Progenitor cell of endocrine pancreas (in vitro differentiated cells): ENCODE measurements at regions not wholly inside any gene's neighbourhood (a gene's known extent, or its start where the extent isn't known, plus 50 kb on each side); places are given as distances from the start of the nearest gene placed in this dataset.

ENCODE experiments used
- DNase-seq: peaks from one replicate; pipeline ENCODE4 v3.0.0; 2021; ENCODE audit warnings: low spot score; ENCODE audit not compliant: unreplicated experiment
- H3K27ac Mint-ChIP-seq: 2 replicates; pipeline ENCODE4 v1.8.0; 2021; ENCODE audit warnings: mild to moderate bottlenecking, moderate library complexity, mixed read lengths
- H3K27me3 Mint-ChIP-seq: 2 replicates; pipeline ENCODE4 v1.8.0; 2021; ENCODE audit warnings: mixed read lengths
- H3K36me3 Mint-ChIP-seq: 2 replicates; pipeline ENCODE4 v1.8.0; 2022; ENCODE audit warnings: mixed read lengths; ENCODE audit not compliant: insufficient read depth
- H3K4me1 Mint-ChIP-seq: 2 replicates; pipeline ENCODE4 v1.8.0; 2021; ENCODE audit warnings: low read depth, mixed read lengths
- H3K4me3 Mint-ChIP-seq: 2 replicates; pipeline ENCODE4 v1.8.0; 2021; ENCODE audit warnings: low read depth, mild to moderate bottlenecking, moderate library complexity, mixed read lengths
- H3K9me3 Mint-ChIP-seq: 2 replicates; pipeline ENCODE4 v1.8.0; 2021; ENCODE audit warnings: low read depth, mixed read lengths
- TF ChIP-seq, protein P1 (sequence below): fragments of 200-600 bp; sonication (generic); IDR thresholded peaks from one replicate; pipeline ENCODE4 v1.5.0; 2021; ENCODE audit warnings: antibody characterized with exemption, mild to moderate bottlenecking; ENCODE audit not compliant: unreplicated experiment

DNA sequence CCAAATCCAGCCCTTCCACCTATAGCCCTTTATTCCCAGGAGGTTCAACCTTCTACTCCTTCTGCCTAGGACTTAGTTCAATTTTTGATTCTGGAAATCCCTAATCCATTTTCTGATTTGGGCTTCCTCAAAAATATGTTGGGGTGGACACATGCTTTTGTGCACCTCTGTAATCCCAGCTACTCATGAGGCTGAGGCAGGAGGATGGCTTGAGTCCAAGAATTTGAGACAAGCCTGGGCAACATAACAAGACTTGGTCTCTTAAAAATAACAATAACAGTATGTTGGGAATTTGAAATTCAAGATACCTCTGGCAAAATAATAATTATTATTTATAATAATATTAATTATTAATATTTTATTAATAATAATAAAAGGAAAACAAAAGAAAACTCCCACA is 188.7 kb upstream of the TLE4 start:
- Mint-ChIP-seq H3K27me3 (peaks cover 15% of the 10 kb centered on the region), H3K9me3 (peaks cover 16% of the 10 kb centered on the region), H3K36me3 (no peaks in the 10 kb centered on the region), H3K4me1 (peaks cover 2% of the 10 kb centered on the region), H3K27ac (no peak overlapping the region), H3K4me3 (no peak overlapping the region)
- no peak for DNase-seq
- TF ChIP-seq, protein P1, sequence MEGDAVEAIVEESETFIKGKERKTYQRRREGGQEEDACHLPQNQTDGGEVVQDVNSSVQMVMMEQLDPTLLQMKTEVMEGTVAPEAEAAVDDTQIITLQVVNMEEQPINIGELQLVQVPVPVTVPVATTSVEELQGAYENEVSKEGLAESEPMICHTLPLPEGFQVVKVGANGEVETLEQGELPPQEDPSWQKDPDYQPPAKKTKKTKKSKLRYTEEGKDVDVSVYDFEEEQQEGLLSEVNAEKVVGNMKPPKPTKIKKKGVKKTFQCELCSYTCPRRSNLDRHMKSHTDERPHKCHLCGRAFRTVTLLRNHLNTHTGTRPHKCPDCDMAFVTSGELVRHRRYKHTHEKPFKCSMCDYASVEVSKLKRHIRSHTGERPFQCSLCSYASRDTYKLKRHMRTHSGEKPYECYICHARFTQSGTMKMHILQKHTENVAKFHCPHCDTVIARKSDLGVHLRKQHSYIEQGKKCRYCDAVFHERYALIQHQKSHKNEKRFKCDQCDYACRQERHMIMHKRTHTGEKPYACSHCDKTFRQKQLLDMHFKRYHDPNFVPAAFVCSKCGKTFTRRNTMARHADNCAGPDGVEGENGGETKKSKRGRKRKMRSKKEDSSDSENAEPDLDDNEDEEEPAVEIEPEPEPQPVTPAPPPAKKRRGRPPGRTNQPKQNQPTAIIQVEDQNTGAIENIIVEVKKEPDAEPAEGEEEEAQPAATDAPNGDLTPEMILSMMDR, result no peak

DNA sequence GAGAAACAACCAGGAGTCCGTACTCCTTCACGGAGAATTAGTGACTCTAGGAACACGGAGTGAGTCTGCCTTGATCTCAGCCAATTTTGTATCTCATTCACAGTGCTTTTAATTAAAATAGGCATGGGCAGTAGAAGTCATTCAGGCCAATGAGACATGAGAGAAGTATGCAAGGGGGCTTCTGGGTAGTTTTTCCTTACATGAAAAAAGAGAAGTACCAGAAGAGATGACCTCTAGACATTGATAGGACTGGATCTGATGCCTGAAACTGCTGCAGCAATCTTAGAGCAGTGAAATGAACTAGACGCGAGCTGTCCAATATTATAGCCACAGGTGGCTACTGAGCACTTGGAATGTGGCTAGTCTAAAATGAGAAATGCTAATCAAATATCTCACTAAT is 187.7 kb upstream of the TLE4 start:
- no peak for DNase-seq
- Mint-ChIP-seq H3K36me3 (no peaks in the 10 kb centered on the region), H3K27me3 (peaks cover 18% of the 10 kb centered on the region), H3K9me3 (peaks cover 16% of the 10 kb centered on the region), H3K4me3 (no peak overlapping the region), H3K27ac (no peak overlapping the region), H3K4me1 (no peaks in the 10 kb centered on the region)
- TF ChIP-seq, protein P1, result no peak

DNA sequence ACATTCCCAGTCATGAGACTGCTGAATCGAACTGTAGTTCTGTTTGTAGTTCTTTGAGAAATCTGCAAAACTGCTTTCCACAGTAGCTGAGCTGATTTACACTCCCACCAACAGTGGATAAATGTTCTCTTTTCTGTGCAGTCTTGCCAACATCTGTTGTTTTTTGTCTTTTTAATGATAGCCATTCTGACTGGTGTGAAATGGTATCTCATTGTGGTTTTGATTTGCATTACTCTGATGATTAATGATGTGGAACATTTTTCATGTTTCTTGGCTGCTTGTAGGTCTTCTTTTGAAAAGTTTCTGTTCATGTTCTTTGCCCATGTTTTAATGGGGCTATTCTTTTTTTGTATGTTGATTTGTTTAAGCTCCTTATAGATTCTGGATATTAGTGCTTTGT is 187.3 kb upstream of the TLE4 start:
- Mint-ChIP-seq H3K4me3 (no peak overlapping the region), H3K4me1 (no peaks in the 10 kb centered on the region), H3K27ac (no peak overlapping the region), H3K36me3 (no peaks in the 10 kb centered on the region), H3K9me3 (peaks cover 16% of the 10 kb centered on the region), H3K27me3 (peaks cover 20% of the 10 kb centered on the region)
- no peak for DNase-seq
- TF ChIP-seq, protein P1, result no peak

DNA sequence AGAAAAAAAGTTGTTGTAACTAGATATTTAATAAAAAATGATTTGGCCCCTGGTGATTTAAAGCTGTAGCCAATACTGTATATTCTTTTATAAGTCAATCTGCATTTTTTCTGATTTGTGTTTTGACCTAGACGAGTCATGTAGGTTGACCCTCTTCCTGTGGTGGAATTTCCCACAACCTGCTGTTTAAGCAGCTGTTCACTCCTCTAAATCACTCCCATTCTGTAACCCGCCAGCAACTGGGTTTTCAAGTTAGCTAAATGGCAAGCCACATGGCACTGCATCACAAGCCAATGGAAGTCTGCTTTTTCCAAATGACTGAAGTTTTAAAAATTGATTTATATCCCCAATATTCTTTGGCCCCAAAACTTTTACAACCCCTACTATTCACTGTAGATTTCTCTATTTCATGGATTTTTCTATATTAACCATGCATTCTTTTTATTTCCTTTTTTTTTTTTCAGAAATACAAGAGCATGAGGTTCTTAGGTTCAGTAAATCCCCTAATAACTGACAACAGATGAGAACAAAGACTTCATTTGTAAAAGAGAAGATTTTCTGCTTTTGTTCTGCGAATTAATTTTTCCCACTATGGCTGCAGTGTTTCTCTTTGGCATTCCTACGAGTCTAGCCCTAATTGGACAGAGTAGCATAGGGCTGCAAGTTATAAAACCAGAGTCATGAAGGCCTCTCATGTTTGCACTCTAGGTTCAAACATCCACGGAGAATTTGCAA is 184.5 kb upstream of the TLE4 start:
- Mint-ChIP-seq H3K9me3 (peaks cover 8% of the 10 kb centered on the region), H3K27me3 (peaks cover 27% of the 10 kb centered on the region), H3K4me3 (no peak overlapping the region), H3K4me1 (no peaks in the 10 kb centered on the region), H3K36me3 (no peaks in the 10 kb centered on the region), H3K27ac (no peak overlapping the region)
- TF ChIP-seq, protein P1, result no peak
- no peak for DNase-seq

DNA sequence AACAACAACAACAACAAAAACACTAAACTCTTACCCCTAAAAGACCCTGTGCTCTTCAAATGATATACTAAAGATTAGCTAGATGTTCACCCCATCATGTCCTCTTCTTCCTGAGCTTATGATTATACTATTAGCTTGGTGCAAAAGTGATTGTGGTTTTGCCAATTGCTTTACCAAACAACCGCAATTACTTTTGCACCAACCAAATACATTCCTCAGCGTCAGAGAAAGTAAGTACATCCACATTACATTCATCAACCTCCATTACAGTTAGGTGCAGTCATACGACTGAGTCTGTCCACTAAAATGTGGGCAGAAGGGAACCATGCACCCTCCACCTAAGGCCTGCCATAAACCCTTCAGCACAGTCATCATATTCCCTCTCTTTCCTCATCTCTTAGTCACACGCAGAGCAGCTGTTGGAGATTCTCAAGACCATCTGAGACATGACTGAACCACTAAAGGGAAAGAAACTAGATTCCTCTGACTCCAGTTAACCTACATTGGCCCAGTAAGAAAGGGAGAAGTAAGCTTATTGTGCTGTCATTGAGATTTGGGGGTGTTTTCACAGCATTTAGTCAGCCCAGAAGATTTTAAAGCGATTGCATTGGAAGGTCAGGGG is 181.6 kb upstream of the TLE4 start:
- Mint-ChIP-seq H3K27me3 (peaks cover 29% of the 10 kb centered on the region), H3K9me3 (peaks cover 6% of the 10 kb centered on the region), H3K4me3 (no peak overlapping the region), H3K27ac (no peak overlapping the region), H3K4me1 (no peaks in the 10 kb centered on the region), H3K36me3 (no peaks in the 10 kb centered on the region)
- TF ChIP-seq, protein P1, result no peak
- DNase-seq, result no peak
